Calu3 (cell line): ENCODE measurements at regions not wholly inside any gene's neighbourhood (a gene's known extent, or its start where the extent isn't known, plus 50 kb on each side); places are given as distances from the start of the nearest gene placed in this dataset.

ENCODE experiments used
- BruUV-seq: library from RNA; stranded (reverse); fragments of 400-500 nt; replicated peaks from 2 replicates; lab custom pipeline; 2021; lab: Mats Ljungman, UMichigan
- CTCF ChIA-PET: fragments of 300-600 bp; sonication (Branson Sonifier 250); formaldehyde crosslinking; loops from one replicate; lab custom pipeline; 2022; ENCODE audit warnings: antibody characterized with exemption; lab: Charles Lee
- DNase-seq: peaks from one replicate; pipeline ENCODE4 v3.0.0; 2022
- H3K27ac Mint-ChIP-seq: one replicate; pipeline ENCODE4 v1.8.0; 2022; ENCODE audit warnings: mixed read lengths; ENCODE audit not compliant: unreplicated experiment
- H3K27me3 Mint-ChIP-seq: one replicate; pipeline ENCODE4 v1.8.0; 2022; ENCODE audit warnings: mixed read lengths; ENCODE audit not compliant: unreplicated experiment
- H3K36me3 Mint-ChIP-seq: one replicate; pipeline ENCODE4 v1.8.0; 2022; ENCODE audit warnings: mild to moderate bottlenecking, moderate library complexity, mixed read lengths; ENCODE audit not compliant: insufficient read depth, unreplicated experiment
- H3K4me1 Mint-ChIP-seq: one replicate; pipeline ENCODE4 v1.8.0; 2022; ENCODE audit warnings: mild to moderate bottlenecking, low read depth, mixed read lengths; ENCODE audit not compliant: unreplicated experiment
- H3K4me3 Mint-ChIP-seq: one replicate; pipeline ENCODE4 v1.8.0; 2022; ENCODE audit warnings: mild to moderate bottlenecking, low read depth, moderate library complexity, mixed read lengths; ENCODE audit not compliant: unreplicated experiment
- H3K9me3 Mint-ChIP-seq: one replicate; pipeline ENCODE4 v1.8.0; 2022; ENCODE audit warnings: low read depth, mixed read lengths; ENCODE audit not compliant: unreplicated experiment
- intact Hi-C: fragments of 100-400 bp; cut with micrococcal nuclease; formaldehyde crosslinking; loops from one replicate; pipeline ENCODE4 v1.10.0; 2022; ENCODE audit not compliant: unreplicated experiment
- TF ChIP-seq, protein P1 (sequence below): fragments of 200-600 bp; IDR thresholded peaks from one replicate; pipeline ENCODE4 v1.8.0; 2022; ENCODE audit warnings: antibody characterized with exemption; ENCODE audit not compliant: unreplicated experiment

GRCh38 chr2:180507028-180507427 lies 473.4 kb upstream of the UBE2E3 start:
- CTCF ChIA-PET, result no interaction called here
- no peaks in the 10 kb centered on the region for H3K27me3 Mint-ChIP-seq
- no TSS peak for BruUV-seq
- H3K4me3 Mint-ChIP-seq, result no peak overlapping the region
- no peak overlapping the region for H3K27ac Mint-ChIP-seq
- H3K9me3 Mint-ChIP-seq, result no peaks in the 10 kb centered on the region
- no peaks in the 10 kb centered on the region for H3K36me3 Mint-ChIP-seq
- TF ChIP-seq, protein P1, sequence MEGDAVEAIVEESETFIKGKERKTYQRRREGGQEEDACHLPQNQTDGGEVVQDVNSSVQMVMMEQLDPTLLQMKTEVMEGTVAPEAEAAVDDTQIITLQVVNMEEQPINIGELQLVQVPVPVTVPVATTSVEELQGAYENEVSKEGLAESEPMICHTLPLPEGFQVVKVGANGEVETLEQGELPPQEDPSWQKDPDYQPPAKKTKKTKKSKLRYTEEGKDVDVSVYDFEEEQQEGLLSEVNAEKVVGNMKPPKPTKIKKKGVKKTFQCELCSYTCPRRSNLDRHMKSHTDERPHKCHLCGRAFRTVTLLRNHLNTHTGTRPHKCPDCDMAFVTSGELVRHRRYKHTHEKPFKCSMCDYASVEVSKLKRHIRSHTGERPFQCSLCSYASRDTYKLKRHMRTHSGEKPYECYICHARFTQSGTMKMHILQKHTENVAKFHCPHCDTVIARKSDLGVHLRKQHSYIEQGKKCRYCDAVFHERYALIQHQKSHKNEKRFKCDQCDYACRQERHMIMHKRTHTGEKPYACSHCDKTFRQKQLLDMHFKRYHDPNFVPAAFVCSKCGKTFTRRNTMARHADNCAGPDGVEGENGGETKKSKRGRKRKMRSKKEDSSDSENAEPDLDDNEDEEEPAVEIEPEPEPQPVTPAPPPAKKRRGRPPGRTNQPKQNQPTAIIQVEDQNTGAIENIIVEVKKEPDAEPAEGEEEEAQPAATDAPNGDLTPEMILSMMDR, result no peak
- DNase-seq, result no peak
- intact Hi-C loops, result no loop called here
- H3K4me1 Mint-ChIP-seq, result peaks cover 10% of the 10 kb centered on the region

- H3K9me3 Mint-ChIP-seq, result no peaks in the 10 kb centered on the region
- H3K36me3 Mint-ChIP-seq, result no peaks in the 10 kb centered on the region
- no peak overlapping the region for H3K27ac Mint-ChIP-seq
- no TSS peak for BruUV-seq
- H3K27me3 Mint-ChIP-seq, result no peaks in the 10 kb centered on the region
- DNase-seq, result no peak
- CTCF ChIA-PET, result no interaction called here
- no peak overlapping the region for H3K4me3 Mint-ChIP-seq
- intact Hi-C loops, result no loop called here
- peaks cover 3% of the 10 kb centered on the region for H3K4me1 Mint-ChIP-seq
- TF ChIP-seq, protein P1, result no peak
Measured at GRCh38 chr2:180505203-180505602, 475.2 kb upstream of the UBE2E3 start.

GRCh38 chr2:180497621-180498152 lies 482.7 kb upstream of the UBE2E3 start:
- DNase-seq, result no peak
- no peaks in the 10 kb centered on the region for H3K4me1 Mint-ChIP-seq
- TF ChIP-seq, protein P1, result no peak
- intact Hi-C loops, result no loop called here
- H3K27me3 Mint-ChIP-seq, result no peaks in the 10 kb centered on the region
- no peak overlapping the region for H3K27ac Mint-ChIP-seq
- BruUV-seq, result no TSS peak
- no peak overlapping the region for H3K4me3 Mint-ChIP-seq
- H3K36me3 Mint-ChIP-seq, result no peaks in the 10 kb centered on the region
- CTCF ChIA-PET, result interaction anchor here (0.6 kb wide), 1 partner anchor 21 kb away, joined by 3 read pairs; no protein-coding TSS in a partner anchor
- peaks cover 2% of the 10 kb centered on the region for H3K9me3 Mint-ChIP-seq

GRCh38 chr2:180495606-180496005 lies 484.8 kb upstream of the UBE2E3 start:
- H3K27ac Mint-ChIP-seq, result no peak overlapping the region
- CTCF ChIA-PET, result no interaction called here
- intact Hi-C loops, result no loop called here
- no peaks in the 10 kb centered on the region for H3K36me3 Mint-ChIP-seq
- H3K27me3 Mint-ChIP-seq, result no peaks in the 10 kb centered on the region
- TF ChIP-seq, protein P1, result no peak
- no peaks in the 10 kb centered on the region for H3K4me1 Mint-ChIP-seq
- H3K4me3 Mint-ChIP-seq, result no peak overlapping the region
- H3K9me3 Mint-ChIP-seq, result peaks cover 8% of the 10 kb centered on the region
- no TSS peak for BruUV-seq
- DNase-seq, result no peak
